ENCODE measurements at regions not wholly inside any gene's neighbourhood (a gene's known extent, or its start where the extent isn't known, plus 50 kb on each side); places are given as distances from the start of the nearest gene placed in this dataset.

GRCh38 chr17:409848-410542, 57.4 kb upstream of the RPH3AL start (continued):
- TF ChIP-seq UBTF (IDR thresholded peaks at IDR 0.05; ENCODE audit: borderline replicate concordance in 1 of 2, low read depth in 2 of 2, low read length in 2 of 2), result no peak
- no peak for TF ChIP-seq TAF1 (IDR thresholded peaks at IDR 0.05; ENCODE audit: control insufficient read depth, extremely low read depth, insufficient read depth, low read length, severe bottlenecking)
- no peak for TF ChIP-seq ZHX1 (conservative IDR thresholded peaks at IDR 0.05; ENCODE audit: low read length)
- TF ChIP-seq KLF16 (IDR thresholded peaks at IDR 0.05), result no peak
- no peak for TF ChIP-seq NEUROD1 (IDR thresholded peaks at IDR 0.05; ENCODE audit: borderline replicate concordance, low read depth, low read length, partially characterized antibody)
- TF ChIP-seq TBL1XR1 (IDR thresholded peaks at IDR 0.05; ENCODE audit: low read length in 2 of 2), result no peak
- no peak for TF ChIP-seq ZNF551 (CRISPR knock-in tag; IDR thresholded peaks at IDR 0.05)
- peak; percentile 52; the same call in 1 of the 2 replicates for TF ChIP-seq ARID4B (CRISPR knock-in tag; IDR thresholded peaks at IDR 0.05)

All from K562 (cell line).